BE2C (cell line): ENCODE measurements at regions not wholly inside any gene's neighbourhood (a gene's known extent, or its start where the extent isn't known, plus 50 kb on each side); places are given as distances from the start of the nearest gene placed in this dataset.

Experiments
- DNase-seq: peaks from one replicate; pipeline ENCODE4 v3.0.0-alpha.2; 2020
- H3K27me3 ChIP-seq: fragments of 250-450 bp; sonication (Bioruptor Pico); 2 replicates; pipeline ENCODE4 v1.5.1; 2020; ENCODE audit warnings: mild to moderate bottlenecking
- H3K36me3 ChIP-seq: fragments of 250-450 bp; sonication (Bioruptor Pico); 2 replicates; pipeline ENCODE4 v1.5.1; 2020; ENCODE audit warnings: mild to moderate bottlenecking
- H3K4me1 ChIP-seq: fragments of 250-450 bp; sonication (Bioruptor Pico); 2 replicates; pipeline ENCODE4 v1.5.1; 2020
- H3K4me3 ChIP-seq: 2 replicates; pipeline ENCODE4 v1.5.1; 2011; ENCODE audit warnings: low read depth, low read length
- H3K9me3 ChIP-seq: fragments of 250-450 bp; sonication (Bioruptor Pico); 2 replicates; pipeline ENCODE4 v1.5.1; 2020
- CTCF ChIP-seq: IDR thresholded peaks from 2 replicates; pipeline ENCODE4 v1.5.1; 2012; ENCODE audit warnings: mild to moderate bottlenecking, low read depth, low read length

DNA sequence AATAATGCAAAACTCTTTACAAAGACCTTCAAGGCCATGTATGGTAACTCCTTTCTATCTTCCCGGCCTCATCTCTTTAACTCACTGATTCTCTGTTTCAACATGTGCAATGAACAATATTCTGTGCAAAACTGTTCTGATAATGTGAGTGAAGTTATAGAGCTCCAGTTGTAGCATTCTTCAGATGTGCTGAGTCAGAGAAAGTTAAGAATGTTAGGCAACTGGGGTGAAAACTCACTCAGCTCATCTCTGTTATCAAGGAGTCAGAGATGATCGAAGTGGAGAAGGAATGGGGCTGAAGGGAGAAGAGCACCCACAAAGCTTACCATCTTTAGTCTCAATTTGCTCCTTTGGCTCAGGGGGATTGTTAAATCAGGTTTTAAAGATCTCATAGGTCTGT is 344.7 kb upstream of the NPSR1 start:
- no peaks in the 10 kb centered on the region for H3K9me3 ChIP-seq

DNA sequence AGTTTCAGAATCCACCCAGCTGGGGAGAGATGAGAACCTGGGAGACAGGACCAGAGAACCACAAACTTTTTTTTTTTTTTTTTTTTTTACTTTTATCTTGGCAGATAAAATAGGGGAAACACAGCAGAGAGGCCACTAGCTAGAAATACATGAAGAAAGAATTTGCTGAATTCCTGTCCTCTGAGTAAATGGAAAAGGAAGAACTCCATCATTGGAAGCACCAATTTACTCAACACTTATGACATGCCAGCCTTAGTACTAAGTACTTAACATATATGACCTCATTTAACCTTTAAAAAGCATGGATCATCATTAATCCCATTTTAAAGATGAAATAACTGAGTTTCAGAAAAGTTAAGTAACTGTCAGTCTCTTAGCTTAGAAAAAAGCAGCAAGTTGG is 343.0 kb upstream of the NPSR1 start:
- H3K36me3 ChIP-seq: no peaks in the 10 kb centered on the region
- H3K4me3 ChIP-seq: no peak overlapping the region
- H3K9me3 ChIP-seq: no peaks in the 10 kb centered on the region
- H3K4me1 ChIP-seq: no peaks in the 10 kb centered on the region
- H3K27me3 ChIP-seq: no peaks in the 10 kb centered on the region
- no peak for TF ChIP-seq CTCF
- DNase-seq: no peak

More for the DNA sequence above, 344.7 kb upstream of the NPSR1 start:
- no peak for DNase-seq
- Histone ChIP-seq H3K27me3 (no peaks in the 10 kb centered on the region), H3K36me3 (no peaks in the 10 kb centered on the region), H3K4me1 (no peaks in the 10 kb centered on the region), H3K4me3 (no peak overlapping the region)
- no peak for TF ChIP-seq CTCF

DNA sequence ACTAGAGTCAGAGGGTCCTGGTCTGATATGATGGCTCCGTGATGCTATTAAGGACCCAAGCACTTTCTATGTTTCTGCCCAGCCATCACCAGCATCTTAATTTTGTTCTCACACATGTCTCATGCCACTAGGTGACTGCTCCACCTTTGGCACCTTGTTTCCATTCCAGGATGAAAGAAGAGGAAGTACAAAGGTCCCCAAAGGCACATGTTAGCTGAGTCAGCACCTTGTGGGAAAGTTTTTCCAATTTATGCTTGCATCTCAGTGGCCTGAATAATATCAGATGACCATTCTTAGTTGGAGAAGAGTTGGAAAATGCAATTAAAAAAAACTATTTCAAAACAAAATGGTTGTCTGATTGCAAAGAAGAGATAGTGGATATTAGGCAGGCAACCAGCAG is 341.0 kb upstream of the NPSR1 start:
- no peaks in the 10 kb centered on the region for H3K9me3 ChIP-seq
- no peak overlapping the region for H3K4me3 ChIP-seq
- no peaks in the 10 kb centered on the region for H3K36me3 ChIP-seq
- no peak for TF ChIP-seq CTCF
- peaks cover 16% of the 10 kb centered on the region for H3K27me3 ChIP-seq
- no peak for DNase-seq
- no peaks in the 10 kb centered on the region for H3K4me1 ChIP-seq

GRCh38 chr7:34320412-34320811 is 337.6 kb upstream of the NPSR1 start:
- peaks cover 17% of the 10 kb centered on the region for H3K27me3 ChIP-seq
- H3K4me3 ChIP-seq: no peak overlapping the region
- no peaks in the 10 kb centered on the region for H3K4me1 ChIP-seq
- TF ChIP-seq CTCF: no peak
- no peaks in the 10 kb centered on the region for H3K36me3 ChIP-seq
- DNase-seq: no peak
- H3K9me3 ChIP-seq: no peaks in the 10 kb centered on the region

DNA sequence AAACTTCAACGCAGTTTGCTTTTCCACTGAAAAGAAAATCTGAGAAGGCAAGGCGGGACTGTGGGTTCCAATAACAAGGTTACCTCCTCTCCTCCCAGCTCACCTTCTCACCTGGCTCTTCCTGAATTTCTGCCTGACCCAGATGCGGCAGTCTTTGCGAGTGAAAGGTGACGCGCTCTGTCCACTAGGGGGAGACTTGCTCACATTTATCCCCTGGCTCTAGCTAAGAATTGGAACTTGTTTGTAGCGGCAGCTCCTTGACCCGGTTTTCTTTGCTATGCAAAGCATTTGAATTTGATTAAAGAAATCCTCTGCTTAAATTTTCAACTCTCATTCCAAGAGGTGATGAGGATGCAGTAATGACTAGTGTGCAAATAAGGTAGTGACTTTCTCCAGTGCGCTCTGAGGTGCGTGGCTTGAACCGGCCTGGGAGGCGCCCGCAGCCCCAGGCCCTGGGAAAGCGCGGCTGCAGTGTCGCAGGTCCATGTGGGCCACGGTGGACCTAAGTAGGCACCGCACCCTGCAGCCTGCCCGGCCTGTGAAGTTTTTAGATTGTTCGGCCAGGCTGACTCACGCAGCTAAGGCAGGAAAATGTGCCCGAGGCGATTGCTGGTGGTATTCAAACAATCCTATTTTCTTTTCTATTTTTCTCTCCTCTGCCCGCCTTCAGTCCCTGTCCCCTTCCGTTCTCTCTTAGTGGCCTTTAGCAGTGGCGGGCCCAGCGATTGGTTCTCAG is 336.9 kb upstream of the NPSR1 start:
- DNase-seq: peak; percentile 51
- Histone ChIP-seq H3K36me3 (no peaks in the 10 kb centered on the region), H3K9me3 (no peaks in the 10 kb centered on the region), H3K4me1 (no peaks in the 10 kb centered on the region), H3K27me3 (peaks cover 17% of the 10 kb centered on the region), H3K4me3 (0 out of 2 replicates have a peak overlapping the region, but pooled peaks have one; percentile 15)
- TF ChIP-seq CTCF: peak; percentile 92

GRCh38 chr7:34322841-34323240 is 335.2 kb upstream of the NPSR1 start:
- H3K4me1 ChIP-seq: no peaks in the 10 kb centered on the region

More at GRCh38 chr7:34322841-34323240, 335.2 kb upstream of the NPSR1 start:
- TF ChIP-seq CTCF: no peak
- Histone ChIP-seq H3K36me3 (no peaks in the 10 kb centered on the region), H3K27me3 (peaks cover 17% of the 10 kb centered on the region), H3K4me3 (no peak overlapping the region), H3K9me3 (no peaks in the 10 kb centered on the region)
- DNase-seq: no peak
